Activated T-helper 1 cell treated with anti-CD3 and anti-CD28 coated beads, Interleukin-2, amount 50 U/mL, for 16 hours (primary cell): ENCODE measurements at regions not wholly inside any gene's neighbourhood (a gene's known extent, or its start where the extent isn't known, plus 50 kb on each side); places are given as distances from the start of the nearest gene placed in this dataset.
"Not testable (repeated sequence)": the region's sequence is repeated elsewhere in the genome, so short reads cannot be mapped to it uniquely, and the experiment has no call there.

Experiments used
- DNase-seq, 2 donors: peaks; one replicate each; pipeline ENCODE4 v3.0.0-alpha.2; 2020; ENCODE audit warnings: low read depth in 1 of 2, low spot score in 1 of 2

DNA sequence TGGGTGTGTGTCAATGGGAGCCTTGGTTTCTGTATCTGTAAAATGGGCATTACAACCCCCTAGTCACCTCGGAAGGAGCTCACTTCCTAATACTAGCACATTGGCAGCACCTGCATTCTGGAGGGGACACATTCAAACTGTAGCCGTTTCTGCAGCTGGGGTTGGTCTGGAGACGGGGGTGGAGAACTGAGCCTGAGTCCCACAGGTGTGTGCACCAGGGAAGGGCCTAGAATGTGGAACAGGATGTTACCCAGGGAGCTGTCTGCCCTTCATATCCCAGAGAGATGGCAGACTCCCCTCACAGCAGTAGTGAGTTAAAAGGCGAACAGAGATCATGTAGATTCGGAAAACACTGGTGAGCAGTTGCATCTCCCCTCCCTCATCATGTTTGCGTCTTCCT, 272.8 kb upstream of the ZNF32 start:
- DNase-seq, result no peak

DNA sequence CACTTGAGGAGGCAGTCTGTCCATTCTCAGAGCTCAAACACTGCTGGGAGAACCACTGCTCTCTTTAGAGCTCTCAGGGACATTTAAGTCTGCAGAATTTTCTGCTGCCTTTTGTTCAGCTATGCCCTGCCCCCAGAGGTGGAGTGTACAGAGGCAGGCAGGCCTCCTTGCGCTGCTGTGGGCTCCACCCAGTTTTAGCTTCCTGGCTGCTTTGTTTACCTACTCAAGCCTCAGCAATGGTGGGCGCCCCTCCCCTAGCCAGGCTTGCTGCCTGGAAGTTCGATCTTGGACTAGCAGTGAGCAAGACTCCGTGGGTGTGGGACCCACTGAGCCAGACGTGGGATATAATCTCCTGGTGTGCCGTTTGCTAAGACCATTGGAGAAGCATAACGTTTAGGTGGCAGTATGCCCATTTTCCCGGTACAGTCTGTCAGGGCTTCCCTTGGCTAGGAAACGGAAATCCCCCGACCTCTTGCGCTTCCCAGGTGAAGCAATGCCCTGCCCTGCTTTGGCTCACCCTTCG, 271.6 kb upstream of the ZNF32 start:
- not testable (repeated sequence) for DNase-seq

DNA sequence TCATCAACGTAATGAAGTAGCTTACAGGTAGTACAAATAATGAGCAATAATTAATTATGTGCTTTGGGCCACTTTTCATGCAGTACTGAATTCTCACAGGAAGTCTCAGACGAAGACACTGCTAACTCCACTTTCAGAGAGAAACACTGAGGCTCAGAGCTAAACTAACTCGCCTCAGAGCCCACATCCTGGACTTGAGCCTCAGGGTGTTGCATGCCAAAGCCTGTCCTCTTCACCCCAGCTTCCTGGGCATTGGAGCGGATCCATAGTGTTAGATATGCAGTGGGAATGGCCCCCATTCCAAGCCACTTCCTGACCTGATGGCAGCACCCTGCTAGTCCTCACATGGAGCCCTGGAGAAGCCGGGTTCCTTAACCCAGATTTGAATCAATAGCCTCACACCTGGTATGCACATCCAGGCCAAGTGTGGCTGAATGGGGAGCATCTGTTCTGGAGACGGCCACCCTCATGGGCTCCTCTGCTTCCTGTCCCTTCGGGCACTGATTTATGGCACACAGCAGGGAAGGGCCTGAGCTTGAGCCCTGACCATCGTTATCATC, 265.1 kb upstream of the ZNF32 start:
- no peak for DNase-seq

DNA sequence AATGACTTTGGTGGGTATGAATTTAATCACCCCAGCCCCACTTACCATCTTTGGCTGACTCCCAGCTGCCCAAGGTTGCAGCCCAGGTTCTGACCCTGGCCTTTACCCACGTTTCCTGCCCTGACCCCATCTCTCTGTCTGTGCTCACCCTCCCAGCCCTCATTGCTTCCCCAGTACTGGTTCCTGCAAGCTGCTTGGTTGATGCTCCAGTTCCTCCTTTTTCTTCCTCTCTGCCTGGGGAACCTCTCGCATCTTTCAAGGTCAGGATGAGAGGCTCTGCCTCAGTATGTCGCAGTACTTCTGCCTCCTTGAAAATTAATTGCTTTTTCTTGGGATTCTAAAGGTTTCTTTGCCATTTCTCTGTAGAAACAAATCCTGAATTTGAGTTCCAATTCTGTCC, 263.8 kb upstream of the ZNF32 start:
- no peak for DNase-seq

DNA sequence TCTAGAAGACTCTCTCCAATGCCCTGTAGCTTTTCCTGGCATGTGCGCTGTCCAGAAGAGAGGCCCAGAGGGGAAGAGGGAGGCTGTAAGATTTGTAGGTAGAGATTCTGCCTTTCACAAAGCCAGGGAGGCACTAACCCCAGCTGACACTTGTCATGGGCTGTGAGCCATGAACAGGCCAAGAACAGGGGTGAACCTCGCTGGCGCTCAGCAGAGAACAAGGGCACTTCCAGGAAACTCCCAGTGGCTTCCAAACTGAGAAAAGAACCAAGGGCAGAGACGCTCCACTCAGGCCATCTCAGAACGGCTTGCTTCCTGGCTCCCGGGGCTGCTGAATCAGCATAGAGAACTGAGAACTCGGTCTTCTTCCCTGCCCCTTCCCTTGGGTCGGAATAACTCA, 257.8 kb upstream of the ZNF32 start:
- no peak for DNase-seq

- DNase-seq, result no peak
Measured at GRCh38 chr10:43905512-43906236, 257.0 kb upstream of the ZNF32 start.

DNA sequence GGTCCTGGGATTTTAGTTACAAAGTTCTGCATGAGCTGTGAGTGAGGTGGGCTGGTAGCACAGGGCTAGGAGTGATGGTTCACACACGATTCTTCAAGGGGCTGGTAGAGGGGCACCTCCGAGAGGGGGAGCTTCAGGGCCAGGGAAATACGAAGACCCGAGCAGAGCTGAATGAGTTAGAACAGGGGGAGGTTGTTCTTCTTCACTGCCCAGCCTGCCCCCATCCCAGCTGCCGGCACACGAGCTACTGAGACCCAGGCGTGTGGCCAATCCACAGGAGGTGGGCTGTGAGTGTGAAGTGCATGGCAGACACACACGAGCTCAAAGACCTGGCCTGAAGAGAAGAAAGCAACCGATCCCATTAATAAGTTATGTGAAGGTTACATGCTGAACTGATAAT, 256.2 kb upstream of the ZNF32 start:
- no peak for DNase-seq

GRCh38 chr10:43904301-43904700, 255.6 kb upstream of the ZNF32 start:
- no peak for DNase-seq

DNA sequence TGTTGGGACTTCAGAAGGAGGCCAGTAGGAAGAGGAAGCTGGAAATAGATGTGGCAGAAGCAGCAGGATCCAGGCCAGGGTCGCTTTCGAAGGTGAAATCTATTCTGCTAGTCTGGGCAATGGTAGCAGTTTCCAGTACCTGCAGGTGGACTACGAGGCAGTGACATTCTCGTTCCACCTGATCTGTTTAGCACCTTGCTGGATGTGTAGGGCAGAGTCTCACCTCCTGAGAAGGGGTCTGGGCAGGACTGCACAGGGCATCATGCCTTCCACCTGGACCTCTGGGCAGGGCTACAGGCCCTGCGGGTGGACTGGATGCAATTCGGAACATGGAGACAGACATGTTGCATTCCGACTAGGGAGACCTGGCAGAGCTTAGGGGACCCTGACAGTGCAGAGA, 254.8 kb upstream of the ZNF32 start:
- DNase-seq, result no peak

- DNase-seq, result no peak
Measured at GRCh38 chr10:43902842-43903241, 254.2 kb upstream of the ZNF32 start.

DNA sequence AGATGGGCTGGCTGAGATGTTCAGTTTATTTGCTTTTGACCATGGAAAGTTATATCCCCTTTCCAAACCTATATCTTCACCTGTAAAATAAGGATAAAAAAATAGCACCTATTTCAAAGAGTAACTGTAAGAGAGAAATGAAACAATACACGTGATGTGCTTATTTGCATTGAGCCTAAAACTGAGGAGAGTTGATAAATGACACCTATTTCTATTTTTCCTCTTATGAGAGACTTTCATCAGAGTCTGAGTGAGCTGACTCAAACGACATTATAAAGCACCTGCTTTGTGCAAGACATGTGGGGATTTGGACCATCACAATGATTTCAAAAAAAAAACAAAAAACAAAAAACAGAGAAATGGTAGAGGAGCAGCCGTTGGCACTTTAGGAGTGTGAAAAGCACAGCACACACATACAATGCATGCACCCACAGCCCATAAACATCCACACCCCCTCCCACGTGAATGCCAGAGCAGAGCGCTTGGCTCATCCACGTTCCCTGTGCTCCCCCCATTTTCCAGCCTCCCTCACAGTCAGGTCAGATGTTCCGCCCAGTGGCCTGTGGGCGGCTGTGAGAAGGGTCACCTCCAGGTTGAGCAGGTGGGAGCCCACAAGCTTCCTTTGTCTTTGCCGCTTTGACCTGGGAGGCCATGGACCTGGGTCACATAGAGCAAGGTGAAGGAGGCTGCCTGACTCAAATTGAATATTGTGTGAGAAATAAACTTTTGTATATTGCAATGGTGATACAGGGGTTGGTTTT, 253.2 kb upstream of the ZNF32 start:
- DNase-seq, result no peak

DNA sequence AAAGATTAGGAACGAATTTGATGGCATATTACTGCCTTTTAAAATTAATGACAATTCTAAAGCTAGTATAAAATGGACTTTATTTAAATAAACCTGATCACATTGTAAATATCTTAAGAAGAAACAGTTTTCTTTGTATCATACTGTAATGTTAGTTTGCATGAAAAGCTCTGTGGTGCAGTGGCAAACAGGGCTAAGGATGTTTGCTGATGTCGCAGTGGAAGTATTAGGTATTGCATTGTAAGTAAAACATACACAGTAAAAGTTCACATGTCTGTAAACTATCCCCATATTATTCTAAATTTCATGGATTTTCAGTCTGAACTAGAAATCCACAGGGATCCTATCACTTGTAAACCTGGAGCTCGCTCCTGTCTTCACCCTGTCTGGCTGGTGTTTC, 252.6 kb upstream of the ZNF32 start:
- no peak for DNase-seq

DNA sequence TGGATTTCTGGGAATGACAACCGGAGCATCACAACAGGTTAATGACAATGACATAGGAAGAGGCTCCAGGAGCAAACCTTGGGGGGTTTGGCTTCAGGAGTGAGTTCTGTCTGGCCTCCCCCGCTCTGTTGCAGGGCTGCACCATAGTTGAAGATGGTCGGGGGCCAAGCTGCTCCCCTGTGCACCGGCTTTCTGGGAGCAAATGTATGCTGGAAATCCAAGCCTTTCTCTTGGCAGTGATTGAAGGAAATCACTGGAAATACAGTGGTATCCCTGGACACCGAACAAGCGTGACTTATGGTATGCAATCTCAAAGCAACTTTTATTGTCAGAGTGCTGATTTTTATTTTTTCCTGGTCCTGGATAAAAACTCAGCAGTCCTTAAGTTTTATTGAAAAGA, 251.9 kb upstream of the ZNF32 start:
- DNase-seq, result no peak

DNA sequence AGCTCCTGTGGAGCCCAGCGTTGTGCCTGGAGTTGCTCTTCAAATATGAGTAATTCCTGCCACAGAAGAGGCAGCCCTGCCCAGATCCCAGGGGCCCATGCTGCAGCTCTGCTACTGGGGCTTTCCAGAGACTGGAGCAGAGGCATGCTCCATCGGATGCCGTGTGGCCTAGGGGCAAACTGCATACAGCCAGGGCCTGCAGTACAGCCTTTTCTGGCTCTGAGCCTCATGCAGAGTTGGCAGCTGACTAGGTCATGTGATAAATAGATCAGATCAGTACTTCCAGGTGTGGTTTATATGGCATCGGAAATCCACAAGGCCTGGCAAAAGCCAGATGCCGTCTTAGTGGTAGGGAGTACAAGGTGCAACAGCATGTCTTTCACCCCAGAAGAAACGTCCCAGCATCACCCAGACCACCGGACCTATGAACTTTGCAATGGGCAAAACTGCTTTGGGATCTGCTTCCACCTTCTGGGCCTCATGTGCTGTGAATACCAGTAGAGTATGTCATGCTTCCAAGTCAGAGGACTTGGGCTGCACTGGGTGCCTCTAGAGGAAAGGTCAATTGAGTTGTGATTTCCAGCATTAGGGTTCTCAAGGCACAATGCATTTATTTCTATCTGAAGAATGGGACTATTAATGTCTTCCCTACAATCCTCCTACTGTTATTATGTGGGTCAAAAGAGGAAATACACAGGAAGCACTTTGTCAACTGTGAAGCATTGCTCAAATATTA, 250.7 kb upstream of the ZNF32 start:
- DNase-seq, result no peak

DNA sequence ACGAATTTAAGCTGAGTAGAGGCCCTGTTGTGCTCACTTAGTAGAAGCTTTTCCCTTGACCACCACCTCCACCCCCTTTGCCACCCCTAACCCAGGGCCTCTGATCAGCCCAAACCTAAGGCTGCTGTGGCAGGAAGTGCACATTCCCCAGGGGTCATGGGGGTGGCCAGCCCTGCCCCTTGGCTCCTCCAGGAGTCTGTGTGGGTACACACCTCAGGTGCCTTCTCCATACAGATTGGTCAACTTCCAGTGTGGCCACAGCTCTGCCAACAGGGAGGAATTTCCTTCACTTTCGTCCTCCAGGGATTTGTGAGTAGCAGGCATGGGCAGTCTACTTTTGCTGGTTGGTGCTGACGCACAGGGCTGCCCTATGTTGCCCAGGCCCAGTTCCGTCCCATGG, 249.9 kb upstream of the ZNF32 start:
- no peak for DNase-seq

DNA sequence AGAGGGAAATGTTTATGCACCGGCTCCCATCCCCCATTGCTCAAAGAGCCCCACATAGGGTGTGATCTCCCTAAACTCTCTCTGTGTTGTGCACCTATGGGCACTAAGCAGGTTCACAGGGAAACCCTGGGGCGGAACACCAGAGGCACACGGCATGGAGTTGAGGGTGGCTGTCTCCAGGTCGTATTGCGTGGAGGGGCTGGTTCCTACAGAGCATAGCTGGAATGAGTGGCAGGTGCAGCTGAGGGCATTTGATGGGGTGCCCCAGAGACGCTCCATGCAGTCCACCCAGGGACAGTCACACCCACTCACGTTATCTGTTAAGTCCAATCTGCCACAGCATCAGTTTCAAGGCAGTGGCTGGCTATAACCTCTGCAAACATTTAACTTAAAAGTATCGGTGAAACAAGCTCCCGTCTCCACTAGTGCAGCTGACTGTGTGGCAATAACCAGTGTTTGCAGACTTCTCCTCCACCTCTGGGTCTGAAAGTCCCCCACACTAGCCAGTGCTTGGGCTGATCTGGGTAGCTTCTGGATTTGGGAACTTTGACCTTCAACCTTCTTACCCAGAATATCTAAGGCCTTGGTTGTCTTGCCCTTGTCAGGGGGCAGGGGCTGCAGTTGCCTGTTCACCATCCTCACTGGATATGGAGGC, 249.2 kb upstream of the ZNF32 start:
- no peak for DNase-seq

DNA sequence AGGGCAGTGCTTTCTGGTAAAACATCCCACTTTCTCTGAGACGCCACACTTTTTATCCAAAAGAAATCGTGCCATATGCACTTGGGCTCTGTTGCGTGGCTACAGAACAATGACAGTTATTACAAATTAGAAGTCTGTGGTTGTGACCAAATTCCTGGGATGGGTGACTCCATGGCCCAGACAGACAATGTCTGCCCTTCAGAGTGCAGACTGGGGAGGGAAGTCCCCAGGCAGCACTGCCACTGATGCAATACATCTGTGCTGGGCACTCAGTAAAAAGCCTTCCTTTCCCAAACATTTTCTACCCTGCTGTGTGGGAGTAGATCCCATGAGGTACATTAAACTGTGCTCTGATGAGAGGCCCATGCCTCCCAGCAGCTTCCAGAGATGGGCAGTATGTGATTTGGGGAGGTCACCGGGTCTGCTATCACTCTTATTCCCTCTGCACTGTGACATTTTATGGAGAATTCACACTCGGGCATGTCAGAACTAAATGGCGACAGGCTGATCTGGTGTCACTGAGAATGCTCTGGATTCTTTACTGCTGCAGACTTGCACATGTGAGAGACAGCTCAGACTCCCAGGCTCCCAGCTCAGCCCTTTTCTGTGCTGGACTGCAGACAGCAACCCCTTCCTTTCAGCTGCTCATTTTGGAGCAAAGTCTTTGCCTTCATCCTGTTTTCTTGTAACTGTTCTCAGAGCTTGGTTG, 243.5 kb upstream of the ZNF32 start:
- no peak for DNase-seq

- DNase-seq, result no peak
Measured at GRCh38 chr10:43891241-43891640, 242.6 kb upstream of the ZNF32 start.

DNA sequence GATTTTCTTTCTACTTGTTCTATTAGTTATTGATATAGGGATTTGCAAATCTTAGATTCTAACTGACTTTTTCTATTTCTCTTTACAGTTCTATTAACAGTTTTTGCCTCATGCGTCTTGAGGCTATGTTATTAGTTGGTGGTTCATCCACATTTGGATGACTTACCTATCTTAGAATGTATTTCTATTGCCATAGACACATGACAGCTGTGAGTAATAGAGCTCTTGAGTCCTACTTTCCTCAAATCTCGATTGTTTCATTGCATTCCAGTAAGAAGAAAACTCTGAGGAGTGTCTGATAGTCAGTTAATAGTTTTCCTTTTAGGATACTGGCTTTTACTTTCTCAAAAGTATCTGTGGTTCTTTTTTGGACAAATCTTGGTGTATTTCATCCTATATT, 241.4 kb upstream of the ZNF32 start:
- no peak for DNase-seq

- no peak for DNase-seq
Measured at GRCh38 chr10:43888586-43888985, 239.9 kb upstream of the ZNF32 start.

DNA sequence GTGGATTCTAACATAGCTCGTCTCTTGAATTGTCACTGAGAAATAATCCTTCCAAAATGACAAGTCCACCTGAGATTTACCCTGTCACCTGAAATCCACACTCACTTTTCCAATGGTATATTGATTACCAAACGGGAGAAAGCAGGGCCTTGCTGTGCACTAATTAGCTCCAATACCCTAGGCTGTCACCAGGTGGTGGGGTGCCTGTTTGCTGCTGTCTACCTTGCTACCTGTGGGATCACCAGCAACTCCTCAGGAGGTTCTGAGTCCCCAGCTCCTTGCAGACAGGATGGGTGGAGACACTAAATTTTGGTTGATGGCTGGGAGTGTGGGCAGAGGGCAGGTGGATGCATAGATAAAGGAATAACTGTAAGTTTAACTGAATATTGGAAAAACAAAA, 237.2 kb upstream of the ZNF32 start:
- no peak for DNase-seq
